ENCODE measurements at regions not wholly inside any gene's neighbourhood (a gene's known extent, or its start where the extent isn't known, plus 50 kb on each side); places are given as distances from the start of the nearest gene placed in this dataset.
"Not testable (repeated sequence)": the region's sequence is repeated elsewhere in the genome, so short reads cannot be mapped to it uniquely, and the experiment has no call there.

GRCh38 chr18:33830213-33830612 is 252.2 kb downstream of the ASXL3 start:
- Histone ChIP-seq H3K27me3 (no peaks in the 10 kb centered on the region), H3K4me1 (no peaks in the 10 kb centered on the region), H3K4me3 (no peak overlapping the region), H3K36me3 (no peaks in the 10 kb centered on the region), H3K27ac (no peak overlapping the region), H3K9me3 (no peaks in the 10 kb centered on the region)
- no peak for TF ChIP-seq POLR2A (IDR thresholded peaks at IDR 0.05)
- TF ChIP-seq CTCF (IDR thresholded peaks at IDR 0.05): no peak
- no peak for DNase-seq

DNA sequence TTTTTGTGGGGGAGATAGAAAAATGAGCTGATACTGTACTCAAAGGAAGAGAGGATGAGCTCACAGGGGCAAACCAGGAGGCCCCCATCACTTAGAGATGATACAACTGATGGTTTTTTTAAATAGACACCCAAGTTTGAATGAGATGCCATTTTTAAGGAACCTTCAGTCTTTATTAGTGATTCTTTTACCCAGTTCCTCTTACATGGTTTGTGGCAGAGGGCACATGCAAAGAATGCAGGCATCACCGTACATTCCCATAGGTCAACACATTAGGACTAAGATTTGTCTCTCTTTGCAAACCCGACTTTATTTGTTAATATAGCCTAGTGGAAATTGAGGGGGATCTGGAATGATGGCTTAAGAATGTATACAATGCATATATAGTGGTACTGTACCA is 250.9 kb downstream of the ASXL3 start:
- no peak overlapping the region for H3K27ac ChIP-seq
- no peak for DNase-seq
- no peak for TF ChIP-seq CTCF (IDR thresholded peaks at IDR 0.05)
- no peak for TF ChIP-seq POLR2A (IDR thresholded peaks at IDR 0.05)

DNA sequence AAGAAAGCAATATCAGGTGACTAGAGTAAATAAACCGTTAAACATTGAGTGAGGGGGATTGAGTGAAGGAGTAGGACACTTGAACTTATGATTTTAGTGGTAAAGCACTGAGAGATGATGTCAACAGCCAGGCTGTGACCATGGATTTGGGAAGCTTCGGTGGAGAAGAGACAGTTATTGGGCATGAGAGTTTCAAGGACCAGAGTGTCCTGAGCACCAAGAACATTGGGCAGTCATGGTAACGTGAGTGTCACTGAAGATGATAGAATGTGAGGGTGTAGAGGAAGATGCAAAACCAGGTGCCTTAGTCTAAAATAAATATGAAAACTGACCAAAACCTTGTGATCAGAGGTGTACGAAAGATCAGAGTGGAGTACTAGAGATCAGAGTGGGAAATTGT is 248.1 kb downstream of the ASXL3 start:
- H3K27me3 ChIP-seq: no peaks in the 10 kb centered on the region
- no peak overlapping the region for H3K4me3 ChIP-seq
- no peaks in the 10 kb centered on the region for H3K36me3 ChIP-seq
- no peak for DNase-seq
- H3K4me1 ChIP-seq: no peaks in the 10 kb centered on the region
- no peak for TF ChIP-seq CTCF (IDR thresholded peaks at IDR 0.05)
- no peak for TF ChIP-seq POLR2A (IDR thresholded peaks at IDR 0.05)
- H3K9me3 ChIP-seq: no peaks in the 10 kb centered on the region
- H3K27ac ChIP-seq: no peak overlapping the region

More for the DNA sequence above, 250.9 kb downstream of the ASXL3 start:
- no peak overlapping the region for H3K4me3 ChIP-seq
- no peaks in the 10 kb centered on the region for H3K4me1 ChIP-seq
- H3K27me3 ChIP-seq: no peaks in the 10 kb centered on the region
- no peaks in the 10 kb centered on the region for H3K9me3 ChIP-seq
- no peaks in the 10 kb centered on the region for H3K36me3 ChIP-seq

DNA sequence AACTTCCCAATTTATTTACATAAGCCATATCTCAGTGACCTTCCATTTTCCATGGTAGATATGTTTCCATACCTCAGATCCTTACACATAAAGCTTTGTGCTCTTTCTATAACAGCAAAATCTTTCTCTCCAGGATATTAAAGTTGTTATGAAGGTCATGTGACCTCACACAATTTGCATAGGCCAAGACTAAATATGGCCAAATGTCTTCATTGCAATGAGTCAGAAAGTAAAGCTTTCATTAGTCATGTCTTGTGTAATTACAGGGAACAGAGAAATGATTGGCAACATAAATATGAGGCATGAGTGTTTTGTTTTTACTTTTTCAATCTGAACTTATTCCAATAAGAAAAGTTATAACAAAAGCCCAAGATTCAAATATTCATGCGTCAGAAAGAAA is 243.5 kb downstream of the ASXL3 start:
- DNase-seq: no peak
- H3K4me3 ChIP-seq: no peak overlapping the region
- H3K27ac ChIP-seq: peak overlapping the region in 1 of 4 donors; percentile 83
- H3K4me1 ChIP-seq: no peaks in the 10 kb centered on the region
- H3K27me3 ChIP-seq: no peaks in the 10 kb centered on the region
- H3K9me3 ChIP-seq: no peaks in the 10 kb centered on the region
- no peak for TF ChIP-seq CTCF (IDR thresholded peaks at IDR 0.05)
- no peak for TF ChIP-seq POLR2A (IDR thresholded peaks at IDR 0.05)
- H3K36me3 ChIP-seq: no peaks in the 10 kb centered on the region

DNA sequence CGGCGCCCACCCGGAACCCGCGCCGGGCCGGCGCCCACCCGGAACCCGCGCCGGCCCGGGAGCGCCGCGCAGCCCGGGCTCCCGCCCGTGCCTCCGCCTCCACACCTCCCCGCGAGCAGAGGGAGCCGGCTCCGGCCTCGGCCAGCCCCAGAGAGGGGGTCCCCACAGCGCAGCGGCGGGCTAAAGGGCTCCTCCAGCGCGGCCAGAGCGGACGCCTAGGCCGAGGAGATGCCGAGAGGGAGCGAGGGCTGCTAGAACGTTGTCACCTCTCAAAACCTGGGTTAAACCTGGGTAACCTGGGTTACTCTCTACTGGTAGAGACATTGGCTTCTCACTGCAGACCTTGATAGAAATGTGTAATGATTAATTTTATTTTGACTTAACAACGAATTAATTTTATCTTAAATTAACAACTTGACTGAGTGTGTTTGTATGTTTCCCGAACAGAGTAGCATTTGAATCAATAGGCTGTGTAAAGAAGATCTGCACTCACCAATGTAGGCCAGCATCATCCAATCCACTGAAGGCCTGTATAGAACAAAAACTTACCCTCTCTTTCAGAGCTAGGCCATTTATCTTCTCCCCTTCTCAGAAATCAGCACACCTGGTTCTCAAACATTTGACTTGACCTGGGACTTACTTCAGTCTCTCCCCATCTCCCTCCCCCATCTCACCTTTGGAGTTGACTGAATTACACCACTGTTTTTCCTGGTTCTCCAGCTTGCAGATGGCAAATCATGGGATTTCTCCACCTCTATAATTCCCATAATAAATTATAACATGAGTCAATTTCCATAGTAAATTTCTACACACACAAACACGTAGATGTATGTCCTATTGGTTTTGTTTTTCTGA is 242.7 kb downstream of the ASXL3 start:
- Histone ChIP-seq H3K27me3 (no peaks in the 10 kb centered on the region), H3K27ac (peak overlapping the region in 3 of 4 donors; percentile 32 to 83 (median 46)), H3K9me3 (no peaks in the 10 kb centered on the region), H3K36me3 (no peaks in the 10 kb centered on the region), H3K4me1 (no peaks in the 10 kb centered on the region), H3K4me3 (peak overlapping the region in 2 of 4 donors; percentile 33 to 50)
- peak in 1 of 3 donors; percentile 48 for DNase-seq
- TF ChIP-seq POLR2A (IDR thresholded peaks at IDR 0.05) (peak in 1 of 2 donors; percentile 11), CTCF (IDR thresholded peaks at IDR 0.05) (no peak)

- H3K27me3 ChIP-seq, H3K36me3 ChIP-seq, H3K9me3 ChIP-seq, H3K27ac ChIP-seq, H3K4me1 ChIP-seq: not testable (repeated sequence)
- DNase-seq: peak in 1 of 3 donors; percentile 46
- peak overlapping the region in 1 of 4 donors; percentile 31 for H3K4me3 ChIP-seq
Observed at GRCh38 chr18:33819692-33820343, 241.8 kb downstream of the ASXL3 start.

Measured in Peyer's patch (tissue), 4 donors.